HG02759 (cell line): ENCODE measurements at regions not wholly inside any gene's neighbourhood (a gene's known extent, or its start where the extent isn't known, plus 50 kb on each side); places are given as distances from the start of the nearest gene placed in this dataset.

Experiments used
- ATAC-seq: cut with Tn5 transposase; IDR thresholded peaks from one replicate; pipeline ENCODE4 v1.9.1; 2021; ENCODE audit warnings: mild to moderate bottlenecking, moderate library complexity; ENCODE audit not compliant: unreplicated experiment

DNA sequence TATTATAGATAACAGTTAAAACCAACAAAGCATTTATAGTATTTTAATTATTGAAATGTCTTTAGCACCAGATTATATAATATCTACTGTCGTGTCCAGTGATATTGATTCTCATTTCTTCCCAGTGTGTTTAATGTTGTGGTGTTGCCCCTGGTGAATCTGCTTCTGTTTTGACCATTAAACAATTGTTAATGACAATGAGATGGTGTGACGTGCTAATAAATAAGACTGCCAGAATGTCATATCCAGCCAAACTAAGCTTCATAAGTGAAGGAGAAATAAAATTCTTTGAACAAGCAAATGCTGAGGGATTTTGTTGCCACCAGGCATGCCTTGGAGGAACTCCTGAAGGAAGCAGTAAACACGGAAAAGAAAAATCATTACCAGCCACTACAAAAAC, 480.0 kb upstream of the ROBO1 start:
- no peak for ATAC-seq

DNA sequence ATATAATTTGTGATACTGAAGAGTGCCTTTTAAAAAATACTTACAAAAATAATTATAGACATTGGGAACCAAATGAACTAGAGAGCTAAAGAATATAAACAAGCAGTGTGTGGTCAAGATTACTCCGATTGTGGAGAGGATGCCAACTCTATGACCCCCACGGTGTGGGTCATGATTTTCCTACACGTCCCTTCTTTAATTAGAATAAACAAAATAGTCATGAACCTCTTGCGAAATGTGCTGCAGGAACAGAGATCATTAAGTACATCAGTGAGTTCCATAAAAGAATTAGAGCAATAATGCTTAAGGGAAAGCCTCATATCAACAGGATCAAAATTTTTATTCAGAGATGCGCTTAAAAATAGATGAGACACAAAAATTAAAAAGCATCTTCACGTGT, 476.6 kb upstream of the ROBO1 start:
- ATAC-seq, result no peak

DNA sequence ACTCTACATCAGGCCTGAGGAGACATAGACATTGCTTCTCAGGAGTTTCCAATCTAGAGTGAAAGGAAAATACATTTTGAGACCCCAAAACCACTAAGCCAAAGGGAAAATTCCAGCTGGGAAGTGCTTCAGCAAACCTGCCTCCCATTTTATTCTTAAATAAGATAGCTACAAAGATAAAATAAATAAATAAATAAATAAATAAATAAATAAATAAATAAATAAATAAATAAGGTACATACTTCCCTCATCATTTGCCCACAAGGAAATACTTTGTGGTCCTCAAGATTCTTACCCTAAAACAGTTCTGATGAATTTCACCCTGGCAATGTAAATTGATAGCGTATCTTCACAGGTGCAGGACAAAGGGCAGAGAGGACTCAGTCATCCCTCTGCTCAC, 474.0 kb upstream of the ROBO1 start:
- no peak for ATAC-seq

DNA sequence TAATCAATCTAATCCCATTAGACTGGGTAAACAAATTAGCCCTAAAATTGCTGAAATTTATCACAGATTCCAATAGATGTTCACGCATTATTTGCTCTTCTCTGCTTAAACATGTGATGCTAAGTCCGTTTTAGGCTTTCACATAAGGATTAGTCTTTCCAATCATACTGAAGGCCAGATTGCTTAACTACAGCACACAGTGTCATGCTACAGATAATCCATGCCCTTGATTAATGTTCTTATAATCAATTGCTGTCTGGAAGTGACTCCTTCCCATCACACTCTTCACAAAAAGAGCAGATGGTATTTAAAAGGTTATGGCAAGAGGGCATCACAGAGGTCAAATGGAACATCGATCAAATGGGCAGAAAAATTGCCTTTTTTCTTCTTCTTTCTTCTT, 471.5 kb upstream of the ROBO1 start:
- no peak for ATAC-seq

DNA sequence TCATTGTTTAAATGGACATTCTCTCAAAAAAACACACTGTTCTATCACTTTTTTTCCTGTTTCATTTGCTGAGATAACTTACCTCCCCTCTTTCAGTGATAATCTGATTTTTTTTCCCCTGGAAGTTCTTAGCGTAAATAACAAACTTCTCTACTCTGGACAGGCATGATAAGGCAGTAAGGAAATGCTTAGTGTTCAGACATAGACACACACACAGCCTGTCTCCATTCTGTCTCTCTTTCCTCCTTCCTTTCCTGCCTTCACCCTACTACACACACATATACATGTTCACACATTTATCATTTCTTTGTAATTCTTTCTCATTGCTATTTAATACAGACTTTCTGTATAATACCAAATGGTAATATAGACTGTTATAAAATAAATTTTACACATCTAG, 470.8 kb upstream of the ROBO1 start:
- ATAC-seq, result no peak

DNA sequence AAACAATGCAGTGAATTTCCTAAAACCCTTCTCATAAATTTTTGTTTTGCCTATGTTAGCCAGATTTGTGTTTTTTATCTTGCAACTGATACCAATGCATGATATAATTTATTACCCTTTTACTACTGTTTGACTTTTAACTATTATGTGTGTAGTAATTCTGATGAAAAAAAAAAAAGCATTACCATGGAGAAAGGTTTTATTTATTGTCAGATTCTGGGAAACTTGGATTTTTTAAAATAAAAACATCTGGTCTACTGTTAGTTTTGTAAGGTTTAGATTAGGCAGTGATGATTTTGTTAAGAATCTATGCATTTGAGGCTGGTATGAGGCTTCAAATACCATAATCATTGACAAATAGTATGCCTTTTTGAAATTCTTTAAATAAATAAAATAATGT, 470.4 kb upstream of the ROBO1 start:
- ATAC-seq, result no peak

DNA sequence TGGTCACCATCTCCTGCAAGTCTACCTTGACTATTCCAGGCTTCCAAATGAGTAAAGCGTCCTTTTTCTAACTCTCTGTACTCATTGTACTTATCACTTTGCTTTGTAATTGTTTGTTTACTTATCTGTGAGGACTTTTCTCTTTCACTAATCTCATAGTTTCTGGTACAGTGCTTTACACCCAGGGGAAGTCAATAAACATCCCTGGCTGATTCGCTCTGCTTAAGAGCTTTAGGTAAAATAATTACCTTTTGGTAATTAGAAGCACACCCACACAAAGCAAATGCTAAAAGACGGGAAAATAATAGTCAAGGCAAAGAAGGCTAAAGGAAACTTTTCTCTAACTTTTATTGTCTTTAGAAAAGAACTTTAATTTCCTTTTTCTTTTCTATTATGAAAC, 466.9 kb upstream of the ROBO1 start:
- ATAC-seq, result no peak

DNA sequence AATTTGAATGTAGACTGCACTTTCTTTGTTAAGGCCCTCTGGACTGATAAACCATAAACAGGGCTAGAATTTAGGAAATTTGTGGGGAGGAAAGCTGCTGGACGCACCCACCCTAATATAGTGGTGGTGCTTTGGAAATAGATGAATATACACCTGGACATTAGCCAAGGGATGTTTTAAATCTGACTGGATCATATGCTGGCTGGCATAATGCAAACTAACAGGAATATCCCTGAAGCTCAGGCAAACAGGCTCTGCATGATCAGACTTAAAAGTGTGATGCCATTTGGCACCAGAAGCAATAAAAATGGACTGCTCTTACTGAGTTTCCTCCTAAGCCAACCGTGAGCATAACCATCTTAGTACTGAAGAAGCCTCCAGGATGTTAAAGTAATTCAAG, 465.8 kb upstream of the ROBO1 start:
- no peak for ATAC-seq

DNA sequence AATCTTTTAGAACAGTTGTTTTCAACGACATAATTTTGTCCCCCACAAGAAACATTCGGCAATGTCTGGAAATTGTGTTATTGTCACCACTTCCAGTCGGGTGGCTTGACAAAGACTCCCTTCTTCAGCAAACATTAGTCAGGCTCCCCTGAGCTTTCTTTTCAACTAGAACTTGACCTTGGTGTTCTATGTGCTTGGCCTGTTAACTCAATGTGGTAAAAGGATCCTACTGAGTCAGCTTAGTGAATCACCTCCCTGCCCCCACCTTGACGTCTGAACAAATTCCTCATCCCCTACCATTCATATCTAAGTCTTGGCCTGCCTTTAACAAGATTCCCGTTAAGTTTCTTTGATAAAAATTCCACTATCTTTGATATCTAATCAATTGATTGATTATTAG, 465.0 kb upstream of the ROBO1 start:
- ATAC-seq, result no peak

DNA sequence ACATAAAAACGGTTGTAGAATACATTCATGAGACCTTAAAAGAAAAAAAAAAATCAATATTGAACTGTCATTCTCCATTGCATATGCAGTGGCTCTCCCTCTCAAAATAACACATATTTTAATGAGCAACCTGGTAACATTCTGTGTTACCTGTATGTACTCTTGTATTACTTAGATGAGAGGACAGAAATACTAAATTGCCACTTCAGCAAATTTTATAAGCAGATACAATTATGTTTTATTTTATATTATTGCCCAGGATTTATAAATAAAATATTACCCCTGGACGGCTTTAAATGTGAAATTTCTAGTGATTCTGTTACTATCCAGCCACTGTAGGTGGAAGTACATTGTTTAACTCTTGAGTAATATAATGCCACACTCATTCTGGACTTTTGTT, 463.2 kb upstream of the ROBO1 start:
- no peak for ATAC-seq

DNA sequence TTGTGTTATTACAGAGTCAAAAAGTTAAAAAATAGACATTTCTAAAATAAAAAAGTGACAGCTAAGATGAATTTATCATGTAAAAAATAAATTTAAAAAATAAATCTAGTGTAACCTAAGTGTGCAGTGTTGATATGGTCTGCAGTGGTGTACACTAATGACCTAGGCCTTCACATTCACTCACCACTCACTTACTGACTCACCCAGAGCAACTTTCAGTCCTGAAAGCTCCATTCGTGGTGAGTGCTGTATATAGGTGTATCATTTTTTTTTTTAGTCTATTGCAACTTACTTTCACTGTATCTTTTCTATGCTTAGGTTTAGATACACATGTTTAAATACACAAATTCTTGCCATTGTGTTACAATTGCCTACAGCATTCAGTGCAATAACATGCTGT, 459.4 kb upstream of the ROBO1 start:
- no peak for ATAC-seq

DNA sequence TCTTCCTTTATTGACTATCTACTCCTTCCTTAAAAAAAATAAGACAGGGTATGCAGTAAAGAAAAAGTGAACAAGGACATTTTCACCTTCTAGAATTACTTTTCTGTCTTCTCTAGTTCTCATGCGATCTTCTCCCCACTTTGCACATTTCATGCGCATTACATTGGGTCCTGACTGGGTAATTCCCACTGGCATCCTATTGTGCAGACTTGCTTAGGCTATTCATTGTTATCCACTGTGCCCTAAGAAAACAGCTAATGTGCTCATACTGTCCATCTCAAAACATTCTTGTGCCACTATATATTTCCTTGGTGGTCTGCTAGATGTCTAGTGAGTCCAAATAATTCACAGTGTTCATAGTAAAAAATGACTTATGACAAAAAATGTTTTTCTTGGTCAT, 447.4 kb upstream of the ROBO1 start:
- ATAC-seq, result no peak

DNA sequence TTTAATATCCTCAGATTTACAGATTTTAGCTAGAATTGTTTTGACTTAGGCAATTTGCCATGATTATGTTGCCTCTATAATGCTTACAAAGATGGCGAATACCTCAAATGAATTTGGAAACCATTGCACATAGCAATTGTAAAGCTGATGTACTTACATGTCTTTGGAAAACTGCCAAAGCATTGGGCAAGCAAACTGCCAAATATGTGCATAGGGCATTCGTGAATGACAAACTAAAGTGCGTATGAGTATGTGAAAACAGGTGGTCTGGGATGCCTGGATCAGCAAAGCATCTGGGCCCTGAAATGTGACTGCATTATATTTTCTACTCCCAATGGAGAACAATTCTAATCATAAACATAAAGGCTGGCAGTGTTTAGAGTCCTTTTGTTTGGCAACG, 445.3 kb upstream of the ROBO1 start:
- ATAC-seq, result no peak

DNA sequence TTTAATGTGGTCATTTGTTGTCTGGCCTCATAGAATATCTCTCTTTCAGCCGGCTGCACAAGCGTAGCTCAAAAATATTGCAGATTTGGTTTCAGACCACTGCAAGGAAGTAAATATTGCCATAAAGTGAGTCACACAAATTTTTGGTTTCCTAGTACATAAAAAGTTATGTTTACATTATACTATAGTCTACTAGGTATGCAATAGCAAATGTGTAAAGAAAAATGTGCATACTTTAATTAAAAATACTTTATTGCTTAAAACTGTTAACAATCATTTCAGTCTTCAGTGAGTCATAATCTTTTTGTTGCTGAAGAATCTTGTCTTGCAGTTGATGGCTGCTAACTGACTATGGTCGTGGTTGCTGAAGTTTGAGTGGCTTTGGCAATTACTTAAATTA, 425.1 kb upstream of the ROBO1 start:
- ATAC-seq, result no peak

DNA sequence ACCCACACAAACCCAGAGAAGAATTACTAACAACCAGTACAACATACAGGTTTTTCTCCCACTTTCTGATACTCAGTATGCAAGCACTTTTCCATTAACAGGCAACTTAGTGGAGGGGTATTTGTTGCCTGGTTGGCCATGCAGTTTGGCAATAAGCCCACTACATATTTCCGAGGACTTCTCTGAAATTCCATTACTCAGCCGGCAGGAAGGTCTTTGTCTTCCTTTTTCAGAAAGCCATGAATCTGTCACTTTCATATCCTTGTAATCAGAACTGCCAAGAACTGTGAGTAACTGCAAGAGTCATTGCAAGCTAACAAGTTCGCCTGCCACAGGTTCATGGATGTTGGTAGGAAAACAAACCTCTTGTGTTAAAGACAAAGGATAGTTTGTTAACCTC, 422.3 kb upstream of the ROBO1 start:
- no peak for ATAC-seq

DNA sequence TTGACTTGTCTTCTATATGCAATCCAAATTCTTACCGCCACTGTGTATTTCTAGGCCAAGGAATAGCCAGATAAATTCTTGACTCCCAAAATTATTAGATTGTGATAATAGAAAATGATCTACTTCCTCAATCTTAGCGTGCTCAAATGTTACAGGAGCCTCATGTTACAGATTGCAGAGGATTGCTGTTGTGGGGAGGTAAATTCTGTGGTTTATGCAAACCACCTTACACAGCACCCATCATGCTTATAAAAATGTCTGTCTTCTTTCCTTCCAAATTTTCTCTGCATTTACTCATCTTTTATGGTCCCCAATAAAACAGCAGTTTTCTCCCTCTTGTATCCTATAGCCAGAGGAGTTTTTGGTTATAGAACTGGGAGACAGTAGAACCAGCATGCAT, 420.2 kb upstream of the ROBO1 start:
- ATAC-seq, result no peak

DNA sequence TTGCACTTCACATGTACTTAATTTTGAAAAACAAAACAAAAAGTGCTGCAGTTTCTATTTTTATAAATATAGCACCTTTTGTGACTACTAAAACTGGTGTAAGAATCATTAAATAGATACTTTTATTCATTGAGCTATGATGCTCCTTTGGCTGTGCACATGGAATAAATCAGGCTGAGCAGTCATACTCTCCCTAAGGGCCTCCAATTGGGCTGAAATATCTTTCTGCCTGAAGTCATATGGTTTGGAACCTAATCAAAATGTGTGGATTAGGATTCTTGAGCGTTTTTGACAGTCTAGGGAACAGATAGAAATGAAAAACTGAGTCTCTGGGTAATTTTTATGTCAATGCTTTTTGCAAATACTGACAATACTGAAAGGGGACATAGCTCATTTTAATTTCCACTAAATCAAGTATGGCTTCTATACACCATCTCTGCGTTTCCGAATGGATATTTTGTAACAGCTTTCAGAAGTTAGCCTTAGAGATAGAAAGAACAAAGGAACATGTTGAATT, 392.2 kb upstream of the ROBO1 start:
- no peak for ATAC-seq

DNA sequence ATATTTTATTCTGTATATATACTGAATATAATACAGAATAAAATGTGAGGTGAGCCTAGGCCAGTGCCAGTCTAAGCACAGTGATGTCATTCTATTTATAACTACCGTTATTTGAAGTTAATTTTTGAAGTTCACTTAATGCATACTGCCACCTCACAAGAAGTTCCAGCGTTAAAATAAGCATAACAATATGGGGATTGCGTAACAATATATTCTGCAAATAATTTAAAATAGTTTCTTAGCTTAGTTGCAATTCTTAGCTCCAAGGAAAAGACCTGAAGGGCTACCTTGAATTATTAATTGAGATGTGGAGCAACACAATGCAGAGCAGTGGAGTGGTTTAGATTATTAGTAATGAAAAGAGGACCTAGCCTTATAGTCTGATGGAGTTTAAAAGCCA, 390.5 kb upstream of the ROBO1 start:
- no peak for ATAC-seq

DNA sequence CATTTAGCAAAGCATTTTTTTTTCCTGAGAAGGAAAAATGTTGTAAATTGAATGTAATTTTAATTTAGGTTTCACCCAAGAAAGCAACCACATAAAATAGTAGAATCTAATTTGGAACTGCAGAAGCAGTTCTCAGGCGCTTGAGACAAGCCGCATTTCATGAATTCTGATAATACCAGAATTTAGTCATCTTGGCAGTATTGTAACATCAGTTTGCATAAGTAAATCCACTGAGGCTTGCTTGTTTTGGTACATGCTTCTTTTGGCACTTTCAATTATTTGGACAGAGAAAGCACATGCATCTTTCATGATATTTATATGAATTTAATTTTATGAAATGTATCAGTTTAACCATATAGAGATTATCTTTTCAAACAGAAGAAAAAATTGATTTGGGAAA, 389.7 kb upstream of the ROBO1 start:
- no peak for ATAC-seq

DNA sequence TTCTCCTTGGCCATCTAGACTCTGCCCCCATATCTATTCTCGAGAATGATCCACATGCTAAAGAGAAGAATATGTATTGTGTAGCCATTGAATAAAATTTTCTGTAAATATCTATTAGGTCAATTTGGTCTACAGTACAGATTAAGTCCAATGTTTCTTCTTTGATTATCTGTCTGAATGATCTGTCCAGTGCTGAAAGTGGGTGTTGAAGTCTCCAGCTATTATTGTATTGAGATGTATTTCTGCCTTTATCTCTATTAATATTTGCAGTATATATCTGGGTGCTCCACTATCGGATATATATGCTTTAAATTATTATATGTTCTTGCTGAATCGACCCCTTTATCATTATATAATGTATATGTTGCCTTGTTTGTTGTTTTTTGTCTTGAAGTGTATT, 384.9 kb upstream of the ROBO1 start:
- no peak for ATAC-seq

DNA sequence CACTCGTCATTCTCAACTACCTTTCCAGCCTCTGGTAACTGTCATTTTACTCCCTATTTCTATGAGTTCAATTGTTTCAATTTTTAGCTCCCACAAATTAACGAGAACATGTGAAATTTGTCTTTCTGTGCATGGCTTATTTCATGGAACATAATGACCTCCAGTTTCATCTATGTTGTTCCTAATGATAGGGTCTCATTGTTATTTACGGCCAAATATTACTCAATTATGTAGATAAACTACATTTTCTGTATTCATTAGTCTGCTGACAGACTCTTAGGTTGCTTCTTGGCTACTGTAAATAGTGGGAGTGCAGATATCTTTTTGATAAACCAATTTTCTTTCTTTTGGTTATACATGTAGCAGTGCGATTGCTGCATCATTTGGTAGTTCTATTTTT, 374.9 kb upstream of the ROBO1 start:
- ATAC-seq, result no peak

DNA sequence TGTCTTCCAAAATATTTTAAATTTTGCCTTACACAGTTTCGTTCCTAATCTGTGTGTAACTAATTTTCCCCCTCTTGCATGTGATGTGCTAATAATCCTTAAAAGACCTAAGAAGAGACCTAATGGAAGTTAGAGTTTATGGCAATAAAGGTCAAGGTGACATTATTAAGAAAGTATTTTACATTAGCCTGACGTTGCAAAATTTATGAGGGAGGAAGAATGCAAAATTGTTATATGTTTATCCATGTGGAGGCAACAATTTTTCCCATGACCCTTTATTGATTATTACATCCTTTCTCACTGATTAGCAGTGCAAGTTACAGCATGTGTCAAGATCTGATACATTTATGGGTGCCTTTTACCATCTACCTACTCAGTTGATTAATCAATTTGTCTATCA, 373.8 kb upstream of the ROBO1 start:
- ATAC-seq, result no peak

DNA sequence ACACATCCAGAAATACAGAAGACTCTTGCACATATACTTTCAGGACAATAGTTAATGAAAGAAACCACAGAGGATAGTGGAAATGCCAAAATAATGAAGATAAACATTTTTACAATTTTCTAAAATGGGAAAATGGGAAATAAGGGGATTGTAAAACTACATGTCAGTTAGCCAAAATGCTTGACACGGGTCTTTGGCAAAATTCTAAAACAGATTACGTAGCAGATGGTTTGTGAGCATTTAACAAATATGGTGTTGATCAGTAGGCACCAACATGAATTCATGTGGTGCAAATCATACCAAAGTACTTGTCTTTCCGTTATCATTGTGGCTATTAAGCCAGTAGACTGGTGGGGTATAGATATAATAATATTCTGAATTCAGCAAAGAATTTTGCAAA, 348.5 kb upstream of the ROBO1 start:
- no peak for ATAC-seq

DNA sequence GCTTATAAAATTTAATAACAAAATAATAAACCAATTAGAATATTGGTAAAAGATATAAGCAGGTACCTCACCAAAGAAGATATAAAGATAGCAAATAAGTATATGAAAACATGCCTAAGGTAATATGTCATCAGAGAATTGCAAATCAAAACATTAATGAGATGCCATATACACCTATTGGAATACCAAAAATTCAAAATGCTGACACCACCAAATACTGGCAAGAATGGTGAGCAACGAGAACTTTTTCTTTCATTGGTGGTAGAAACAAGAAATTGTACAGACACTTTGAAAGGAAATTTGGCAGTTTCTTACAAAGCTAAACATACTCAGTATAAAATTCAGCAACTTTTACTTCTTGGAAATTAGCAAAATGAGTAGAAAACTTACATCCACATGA, 346.9 kb upstream of the ROBO1 start:
- no peak for ATAC-seq
